HCT116 (cell line): ENCODE measurements at regions not wholly inside any gene's neighbourhood (a gene's known extent, or its start where the extent isn't known, plus 50 kb on each side); places are given as distances from the start of the nearest gene placed in this dataset.

Source experiments
- ATAC-seq: fragments of 200-7000 bp; cut with Tn5 transposase; 2 replicates; pipeline ENCODE4 v1.9.1; 2020; ENCODE audit warnings: mild to moderate bottlenecking, moderate library complexity
- BruUV-seq: library from RNA; stranded (reverse); fragments of 400-500 nt; replicated peaks from 2 replicates; lab custom pipeline; 2021; lab: Mats Ljungman, UMichigan
- CTCF ChIA-PET: fragments of 300-600 bp; sonication (Branson Sonifier 250); formaldehyde crosslinking; loops from one replicate; lab custom pipeline; 2021; ENCODE audit warnings: antibody characterized with exemption; lab: Charles Lee
- POLR2A ChIA-PET: fragments of 300-600, 350-600 bp; sonication (Branson Sonifier 250); formaldehyde crosslinking; loops from one replicate; lab custom pipeline; 2021; ENCODE audit warnings: antibody characterized with exemption; lab: Charles Lee
- RAD21 ChIA-PET, 2 experiments: fragments of 300-600 bp; sonication (Branson Sonifier 250); formaldehyde crosslinking; loops; one replicate each; lab custom pipeline; 2023; ENCODE audit warnings: low total read pairs in 2 of 2; ENCODE audit not compliant: uncharacterized antibody in 2 of 2, unreplicated experiment in 2 of 2, low non-redundant PET in 1 of 2; lab: Charles Lee
- DNase-seq: peaks from one replicate; pipeline ENCODE4 v3.0.0-alpha.2; 2010; ENCODE audit warnings: low read depth, low spot score
- H2AFZ ChIP-seq: fragments of 200-600 bp; shearing (Covaris generic), sonication (generic); 2 replicates; pipeline ENCODE4 v1.6.1; 2017; ENCODE audit warnings: low read depth, mixed run types, mixed read lengths, antibody characterized with exemption, low read length; ENCODE audit not compliant: poor library complexity, severe bottlenecking
- H3K27ac ChIP-seq: 2 replicates; pipeline ENCODE4 v1.5.1; 2012; ENCODE audit warnings: low read depth, low read length
- H3K27me3 ChIP-seq: fragments of 200-600 bp; sonication (generic); 2 replicates; pipeline ENCODE4 v1.6.1; 2016; ENCODE audit warnings: mixed run types, low read length, mixed read lengths; ENCODE audit not compliant: insufficient read depth
- H3K36me3 ChIP-seq, 2 experiments: fragments of 200-500 bp in 1 of 2; fragments of 200-600 bp in 1 of 2; sonication (Bioruptor generic) in 1 of 2; sonication (generic) in 1 of 2; 2 replicates each; pipeline versions ENCODE4 v1.5.1 to v1.6.1; 2014 to 2016; ENCODE audit warnings: low read length in 2 of 2, inconsistent platforms in 1 of 2, mixed read lengths in 1 of 2, mixed run types in 1 of 2; ENCODE audit not compliant: insufficient read depth in 2 of 2, control insufficient read depth in 1 of 2
- H3K4me1 ChIP-seq, 2 experiments: fragments of 200-600 bp in 1 of 2; sonication (generic) in 1 of 2; 2 replicates each; pipeline versions ENCODE4 v1.5.1 to v1.6.1; 2012 to 2017; ENCODE audit warnings: low read length in 2 of 2, inconsistent platforms in 1 of 2, mild to moderate bottlenecking in 1 of 2, mixed read lengths in 1 of 2, mixed run types in 1 of 2, moderate library complexity in 1 of 2; ENCODE audit not compliant: insufficient read depth in 2 of 2, control insufficient read depth in 1 of 2
- H3K4me2 ChIP-seq: fragments of 200-600 bp; sonication (generic); 2 replicates; pipeline ENCODE4 v1.6.1; 2017; ENCODE audit warnings: mixed run types, low read length, mixed read lengths
- H3K4me3 ChIP-seq, 2 experiments: fragments of 200-600 bp in 1 of 2; sonication (generic) in 1 of 2; replicated peaks in 1 of 2; 2 replicates each; pipeline ENCODE4 v1.5.1; 2011 to 2016; ENCODE audit warnings: low read length in 2 of 2, control low read depth in 1 of 2, low read depth in 1 of 2, mild to moderate bottlenecking in 1 of 2, mixed read lengths in 1 of 2, mixed run types in 1 of 2
- H3K79me2 ChIP-seq: fragments of 200-600 bp; sonication (generic); 2 replicates; pipeline ENCODE4 v1.6.1; 2017; ENCODE audit warnings: mild to moderate bottlenecking, mixed run types, low read length, moderate library complexity, mixed read lengths; ENCODE audit not compliant: insufficient read depth
- H3K9ac ChIP-seq: fragments of 200-600 bp; sonication (generic); 2 replicates; pipeline ENCODE4 v1.6.1; 2016; ENCODE audit warnings: low read length, mixed read lengths
- H3K9me2 ChIP-seq: fragments of 200-600 bp; sonication (generic), shearing (Covaris generic); 2 replicates; pipeline ENCODE4 v1.6.1; 2017; ENCODE audit warnings: mixed run types, mild to moderate bottlenecking, moderate library complexity; ENCODE audit not compliant: insufficient read depth
- H3K9me3 ChIP-seq, 2 experiments: fragments of 200-500 bp in 1 of 2; fragments of 200-600 bp in 1 of 2; sonication (Bioruptor generic) in 1 of 2; sonication (generic) in 1 of 2; 2 replicates each; pipeline ENCODE4 v1.6.1; 2014 to 2017; ENCODE audit warnings: low read length in 2 of 2, mixed read lengths in 2 of 2, inconsistent platforms in 1 of 2, low read depth in 1 of 2, mild to moderate bottlenecking in 1 of 2, mixed run types in 1 of 2, moderate library complexity in 1 of 2; ENCODE audit not compliant: control insufficient read depth in 1 of 2, insufficient read depth in 1 of 2
- H4K20me1 ChIP-seq: fragments of 200-600 bp; sonication (generic), shearing (Covaris generic); 2 replicates; pipeline ENCODE4 v1.6.1; 2017; ENCODE audit warnings: mixed run types, mild to moderate bottlenecking, moderate library complexity; ENCODE audit not compliant: insufficient read depth
- ATF3 ChIP-seq: IDR thresholded peaks from 2 replicates; pipeline ENCODE4 v1.6.1; 2012
- CBX3 ChIP-seq: IDR thresholded peaks from 2 replicates; pipeline ENCODE4 v1.6.1; 2012; ENCODE audit warnings: low read depth
- CTCF ChIP-seq, 3 experiments: fragments of 200-600 bp in 1 of 3; sonication (generic) in 1 of 3; IDR thresholded peaks in 2 of 3; conservative IDR thresholded peaks in 1 of 3; 2 replicates each; pipeline ENCODE4 v1.5.1; 2012 to 2017; ENCODE audit warnings: low read depth in 2 of 3, low read length in 2 of 3, antibody characterized with exemption in 1 of 3, borderline replicate concordance in 1 of 3, control low read depth in 1 of 3, mild to moderate bottlenecking in 1 of 3, mixed read lengths in 1 of 3, mixed run types in 1 of 3, moderate library complexity in 1 of 3; ENCODE audit not compliant: insufficient read depth in 1 of 3
- EGR1 ChIP-seq: IDR thresholded peaks from 2 replicates; pipeline ENCODE4 v1.6.1; 2012; ENCODE audit warnings: low read depth
- EZH2 ChIP-seq: fragments of 200-600 bp; sonication (generic); IDR thresholded peaks from 2 replicates; pipeline ENCODE4 v1.6.1; 2017; ENCODE audit warnings: antibody characterized with exemption, mixed run types
- EZH2phosphoT487 ChIP-seq: fragments of 200-600 bp; IDR thresholded peaks from 2 replicates; pipeline ENCODE4 v1.6.1; 2018; ENCODE audit warnings: antibody characterized with exemption, borderline replicate concordance
- FOSL1 ChIP-seq: IDR thresholded peaks from 2 replicates; pipeline ENCODE4 v1.6.1; 2012; ENCODE audit warnings: low read depth
- JUND ChIP-seq: IDR thresholded peaks from 2 replicates; pipeline ENCODE4 v1.6.1; 2012
- MAX ChIP-seq: IDR thresholded peaks from 2 replicates; pipeline ENCODE4 v1.6.1; 2012
- POLR2A ChIP-seq: IDR thresholded peaks from 2 replicates; pipeline ENCODE4 v1.7.0; 2011; ENCODE audit warnings: borderline replicate concordance; ENCODE audit not compliant: insufficient read depth, insufficient read length; ENCODE audit errors: extremely low read depth
- RAD21 ChIP-seq: IDR thresholded peaks from 2 replicates; pipeline ENCODE4 v1.6.1; 2012; ENCODE audit warnings: low read depth, mild to moderate bottlenecking
- SIN3A ChIP-seq: IDR thresholded peaks from 2 replicates; pipeline ENCODE4 v1.6.1; 2012; ENCODE audit warnings: low read depth
- TCF7L2 ChIP-seq: IDR thresholded peaks from 2 replicates; pipeline ENCODE4 v1.7.0; 2011; ENCODE audit warnings: borderline replicate concordance, inconsistent platforms; ENCODE audit not compliant: insufficient read depth, insufficient read length; ENCODE audit errors: extremely low read depth
- YY1 ChIP-seq: IDR thresholded peaks from 2 replicates; pipeline ENCODE4 v1.6.1; 2011; ENCODE audit warnings: low read length, low read depth, moderate library complexity, mild to moderate bottlenecking; ENCODE audit not compliant: insufficient replicate concordance; ENCODE audit errors: extremely low read depth
- ZNF274 ChIP-seq: fragments of 200-500 bp; sonication (Bioruptor generic); IDR thresholded peaks from 2 replicates; pipeline ENCODE4 v1.6.1; 2014; ENCODE audit warnings: mild to moderate bottlenecking, low read depth, low read length, inconsistent platforms
- intact Hi-C: fragments of 100-400 bp; cut with micrococcal nuclease; formaldehyde crosslinking; loops from 2 replicates; pipeline ENCODE4 v1.10.0; 2022

- no peaks in the 10 kb centered on the region for H4K20me1 ChIP-seq
- no peak overlapping the region for H3K4me3 ChIP-seq
- H3K9ac ChIP-seq: no peak overlapping the region
- no peaks in the 10 kb centered on the region for H3K36me3 ChIP-seq
- no peaks in the 10 kb centered on the region for H3K79me2 ChIP-seq
- no peak for DNase-seq
- no peak overlapping the region for H2AFZ ChIP-seq
- intact Hi-C loops: no loop called here
- POLR2A ChIA-PET: no interaction called here
- no peaks in the 10 kb centered on the region for H3K9me2 ChIP-seq
- TF ChIP-seq FOSL1 (no peak), TCF7L2 (no peak), ZNF274 (no peak), YY1 (no peak), CBX3 (no peak), RAD21 (no peak), ATF3 (no peak), JUND (no peak), EGR1 (no peak), POLR2A (no peak)
- TF ChIP-seq, all 23 proteins: peak for 0
- ChIA-PET RAD21 (no interaction called here), CTCF (no interaction called here)
- Histone ChIP-seq H3K9me3 (no peaks in the 10 kb centered on the region), H3K4me1 (no peaks in the 10 kb centered on the region), H3K27me3 (0 out of 2 replicates have a peak, but pooled peaks cover 5% of the 10 kb centered on the region), H3K4me2 (no peak overlapping the region), H3K27ac (no peak overlapping the region)
- BruUV-seq: no TSS peak
- ATAC-seq: no peak
These were observed 363.6 kb upstream of the SFSWAP start for GRCh38 chr12:131347345-131347714.

GRCh38 chr12:131347732-131348131 lies 363.2 kb upstream of the SFSWAP start:
- POLR2A ChIA-PET: no interaction called here
- H3K9me2 ChIP-seq: no peaks in the 10 kb centered on the region
- H3K4me3 ChIP-seq: no peak overlapping the region
- DNase-seq (no peak), ATAC-seq (no peak)
- H3K9me3 ChIP-seq: no peaks in the 10 kb centered on the region
- TF ChIP-seq YY1 (no peak), CBX3 (no peak), CTCF (IDR thresholded peaks at IDR 0.05 in 2 of 3, conservative IDR thresholded peaks at IDR 0.05 in 1 of 3; ENCODE audit: borderline replicate concordance in 1 of 3, insufficient read depth in 1 of 3, low read depth in 2 of 3, low read length in 2 of 3) (no peak), EZH2 (no peak), SIN3A (no peak), EZH2phosphoT487 (no peak), MAX (no peak)
- intact Hi-C loops: no loop called here
- no peaks in the 10 kb centered on the region for H4K20me1 ChIP-seq
- H3K27me3 ChIP-seq: 0 out of 2 replicates have a peak, but pooled peaks cover 5% of the 10 kb centered on the region
- no peaks in the 10 kb centered on the region for H3K79me2 ChIP-seq
- BruUV-seq: no TSS peak
- H3K9ac ChIP-seq: no peak overlapping the region
- RAD21 ChIA-PET: no interaction called here
- H2AFZ ChIP-seq: no peak overlapping the region
- H3K4me1 ChIP-seq: no peaks in the 10 kb centered on the region
- CTCF ChIA-PET: no interaction called here
- H3K36me3 ChIP-seq: no peaks in the 10 kb centered on the region
- H3K4me2 ChIP-seq: no peak overlapping the region
- H3K27ac ChIP-seq: no peak overlapping the region
